ENCODE measurements at regions not wholly inside any gene's neighbourhood (a gene's known extent, or its start where the extent isn't known, plus 50 kb on each side); places are given as distances from the start of the nearest gene placed in this dataset.
"Not testable (repeated sequence)": the region's sequence is repeated elsewhere in the genome, so short reads cannot be mapped to it uniquely, and the experiment has no call there.

GRCh38 chr16:52705122-52705521 lies 158.2 kb upstream of the TOX3 start:
- intact Hi-C loops (cut with DNase I) = no loop called here
- no peak for ATAC-seq
- no peak for DNase-seq (ENCODE audit: missing footprints)

- no peak for DNase-seq (ENCODE audit: missing footprints)
- ATAC-seq = no peak
- intact Hi-C loops (cut with DNase I) = no loop called here
These were observed 151.0 kb upstream of the TOX3 start for GRCh38 chr16:52697971-52698370.

- no peak for ATAC-seq
- no peak for DNase-seq (ENCODE audit: missing footprints)
- intact Hi-C loops (cut with DNase I) = no loop called here
These were observed 149.2 kb upstream of the TOX3 start for GRCh38 chr16:52696126-52696525.

GRCh38 chr16:52690468-52690867 lies 143.5 kb upstream of the TOX3 start:
- intact Hi-C loops (cut with DNase I) = no loop called here
- ATAC-seq = no peak
- DNase-seq (ENCODE audit: missing footprints) = no peak

- ATAC-seq (no peak), DNase-seq (ENCODE audit: missing footprints) (no peak)
- intact Hi-C loops (cut with DNase I) = no loop called here
These were observed 134.1 kb upstream of the TOX3 start for GRCh38 chr16:52680993-52681392.

- DNase-seq (ENCODE audit: missing footprints) = no peak
- intact Hi-C loops (cut with DNase I) = no loop called here
- ATAC-seq = no peak
These were observed 130.6 kb upstream of the TOX3 start for GRCh38 chr16:52677501-52677900.

GRCh38 chr16:52676959-52677358 lies 130.0 kb upstream of the TOX3 start:
- no peak for ATAC-seq
- intact Hi-C loops (cut with DNase I) = no loop called here
- no peak for DNase-seq (ENCODE audit: missing footprints)

- no peak for DNase-seq (ENCODE audit: missing footprints)
- intact Hi-C loops (cut with DNase I) = no loop called here
- ATAC-seq = no peak
These were observed 124.6 kb upstream of the TOX3 start for GRCh38 chr16:52671590-52671989.

GRCh38 chr16:52657924-52658323 lies 111.0 kb upstream of the TOX3 start:
- intact Hi-C loops (cut with DNase I) = no loop called here
- ATAC-seq (no peak), DNase-seq (ENCODE audit: missing footprints) (no peak)

GRCh38 chr16:52655916-52656315 lies 109.0 kb upstream of the TOX3 start:
- DNase-seq (ENCODE audit: missing footprints); intact Hi-C loops (cut with DNase I); ATAC-seq: not testable (repeated sequence)

- intact Hi-C loops (cut with DNase I); ATAC-seq; DNase-seq (ENCODE audit: missing footprints): not testable (repeated sequence)
These were observed 108.2 kb upstream of the TOX3 start for GRCh38 chr16:52655156-52655555.

- intact Hi-C loops (cut with DNase I) = no loop called here
- ATAC-seq = no peak
- DNase-seq (ENCODE audit: missing footprints) = no peak
These were observed 105.1 kb upstream of the TOX3 start for GRCh38 chr16:52652033-52652432.

GRCh38 chr16:52650789-52651188 lies 103.8 kb upstream of the TOX3 start:
- ATAC-seq (no peak), DNase-seq (ENCODE audit: missing footprints) (no peak)
- intact Hi-C loops (cut with DNase I) = no loop called here

- ATAC-seq (no peak), DNase-seq (ENCODE audit: missing footprints) (no peak)
- intact Hi-C loops (cut with DNase I) = no loop called here
These were observed 103.4 kb upstream of the TOX3 start for GRCh38 chr16:52650318-52650717.

- intact Hi-C loops (cut with DNase I) = no loop called here
- ATAC-seq = no peak
- no peak for DNase-seq (ENCODE audit: missing footprints)
These were observed 102.9 kb upstream of the TOX3 start for GRCh38 chr16:52649870-52650269.

GRCh38 chr16:52647588-52647987 lies 100.6 kb upstream of the TOX3 start:
- ATAC-seq (no peak), DNase-seq (ENCODE audit: missing footprints) (no peak)
- intact Hi-C loops (cut with DNase I) = no loop called here

- no peak for DNase-seq (ENCODE audit: missing footprints)
- no peak for ATAC-seq
- intact Hi-C loops (cut with DNase I) = no loop called here
These were observed 96.1 kb upstream of the TOX3 start for GRCh38 chr16:52643006-52643405.

GRCh38 chr16:52634528-52634927 lies 87.6 kb upstream of the TOX3 start:
- intact Hi-C loops (cut with DNase I) = no loop called here
- ATAC-seq = no peak
- no peak for DNase-seq (ENCODE audit: missing footprints)

GRCh38 chr16:52634104-52634503 lies 87.2 kb upstream of the TOX3 start:
- intact Hi-C loops (cut with DNase I) = no loop called here
- DNase-seq (ENCODE audit: missing footprints) = no peak
- ATAC-seq = no peak

GRCh38 chr16:52633230-52633629 lies 86.3 kb upstream of the TOX3 start:
- intact Hi-C loops (cut with DNase I) = no loop called here
- ATAC-seq (no peak), DNase-seq (ENCODE audit: missing footprints) (no peak)

- DNase-seq (ENCODE audit: missing footprints) = no peak
- intact Hi-C loops (cut with DNase I) = no loop called here
- no peak for ATAC-seq
These were observed 84.8 kb upstream of the TOX3 start for GRCh38 chr16:52631711-52632110.

GRCh38 chr16:52630711-52631110 lies 83.8 kb upstream of the TOX3 start:
- intact Hi-C loops (cut with DNase I) = no loop called here
- no peak for ATAC-seq

More at GRCh38 chr16:52630711-52631110, 83.8 kb upstream of the TOX3 start:
- DNase-seq (ENCODE audit: missing footprints) = no peak

Measured in Right ventricle myocardium inferior (tissue), 1 donor.